ENCODE measurements at regions not wholly inside any gene's neighbourhood (a gene's known extent, or its start where the extent isn't known, plus 50 kb on each side); places are given as distances from the start of the nearest gene placed in this dataset.

DNA sequence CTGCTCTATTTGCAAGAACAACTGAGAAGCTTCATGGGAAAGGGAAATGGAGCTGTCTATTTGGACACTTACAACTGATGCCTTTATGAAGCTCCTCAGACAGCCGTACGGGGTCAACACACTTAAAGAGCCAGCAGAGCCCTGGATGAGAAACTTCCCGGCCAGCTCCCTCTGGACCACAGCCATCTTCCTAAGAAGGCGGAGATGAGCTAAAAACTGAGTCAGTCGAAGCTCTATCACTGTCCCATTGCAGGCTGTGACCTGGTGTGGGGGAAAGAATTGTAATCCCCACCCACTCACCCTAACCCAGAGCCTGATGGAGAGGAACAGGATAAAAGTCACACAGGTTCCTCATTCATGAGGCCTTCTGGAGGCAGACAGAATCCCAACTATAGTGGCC, 360.4 kb upstream of the JARID2 start:
- H3K4me1 ChIP-seq (ENCODE audit: control insufficient read depth, extremely low read depth, insufficient read depth, low read length) = no peaks in the 10 kb centered on the region
- H2AFZ ChIP-seq (ENCODE audit: low read length) = no peak overlapping the region
- no peak overlapping the region for H3K27ac ChIP-seq (ENCODE audit: insufficient read depth, low read length)
- no peaks in the 10 kb centered on the region for H4K20me1 ChIP-seq (ENCODE audit: control insufficient read depth, extremely low read depth, insufficient read depth, low read length)
- H3K4me3 ChIP-seq (replicated peaks in 1 of 4; ENCODE audit: control extremely low read depth in 1 of 4, insufficient read depth in 1 of 4, low read depth in 3 of 4, low read length in 4 of 4) = no peak overlapping the region
- no peaks in the 10 kb centered on the region for H3K9me3 ChIP-seq (ENCODE audit: control insufficient read depth, insufficient read depth, low read depth, low read length)
- TF ChIP-seq EZH2 (IDR thresholded peaks at IDR 0.05; ENCODE audit: low read length, missing control alignments) = no peak
- no peak for TF ChIP-seq CTCF (conservative IDR thresholded peaks at IDR 0.05 in 1 of 2, IDR thresholded peaks at IDR 0.05 in 1 of 2; ENCODE audit: low read depth in 1 of 2, low read length in 2 of 2)
- no peak overlapping the region for H3K9ac ChIP-seq (ENCODE audit: insufficient read depth, low read length)
- no peaks in the 10 kb centered on the region for H3K36me3 ChIP-seq (ENCODE audit: control insufficient read depth, insufficient read depth, low read length)
- H3K27me3 ChIP-seq (ENCODE audit: control insufficient read depth, insufficient read depth, low read length) = no peaks in the 10 kb centered on the region
- H3K4me2 ChIP-seq (ENCODE audit: extremely low read depth, insufficient read depth, low read length) = no peak overlapping the region
- DNase-seq (ENCODE audit: low read depth in 2 of 2) = peak; percentile 19 to 47
- no peaks in the 10 kb centered on the region for H3K79me2 ChIP-seq (ENCODE audit: control insufficient read depth, insufficient read depth, low read length)

DNA sequence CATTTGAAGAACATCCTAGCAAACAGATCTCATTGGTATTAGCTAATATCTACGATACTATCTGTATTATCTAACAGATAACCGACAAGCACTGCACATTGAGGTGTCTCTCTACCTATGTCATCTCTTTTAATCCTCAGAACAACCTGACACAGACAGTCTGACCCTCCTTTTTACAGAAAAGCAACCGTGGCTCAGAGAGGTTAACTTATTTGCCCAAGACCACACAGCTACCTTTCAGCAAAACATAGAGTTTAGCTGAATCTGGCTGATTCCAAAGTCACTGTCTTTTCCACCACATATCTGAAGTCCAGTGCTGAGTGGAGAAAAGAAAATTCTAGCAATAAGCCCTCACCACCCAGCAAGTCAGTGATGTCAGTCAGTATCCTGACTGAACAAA, 358.7 kb upstream of the JARID2 start:
- no peak overlapping the region for H2AFZ ChIP-seq (ENCODE audit: low read length)
- H3K79me2 ChIP-seq (ENCODE audit: control insufficient read depth, insufficient read depth, low read length) = no peaks in the 10 kb centered on the region
- H3K9ac ChIP-seq (ENCODE audit: insufficient read depth, low read length) = no peak overlapping the region
- H3K27me3 ChIP-seq (ENCODE audit: control insufficient read depth, insufficient read depth, low read length) = no peaks in the 10 kb centered on the region
- H3K9me3 ChIP-seq (ENCODE audit: control insufficient read depth, insufficient read depth, low read depth, low read length) = no peaks in the 10 kb centered on the region
- H3K27ac ChIP-seq (ENCODE audit: insufficient read depth, low read length) = no peak overlapping the region
- no peaks in the 10 kb centered on the region for H4K20me1 ChIP-seq (ENCODE audit: control insufficient read depth, extremely low read depth, insufficient read depth, low read length)
- DNase-seq (ENCODE audit: low read depth in 2 of 2) = no peak
- no peak overlapping the region for H3K4me3 ChIP-seq (replicated peaks in 1 of 4; ENCODE audit: control extremely low read depth in 1 of 4, insufficient read depth in 1 of 4, low read depth in 3 of 4, low read length in 4 of 4)
- TF ChIP-seq CTCF (conservative IDR thresholded peaks at IDR 0.05 in 1 of 2, IDR thresholded peaks at IDR 0.05 in 1 of 2; ENCODE audit: low read depth in 1 of 2, low read length in 2 of 2) (no peak), EZH2 (IDR thresholded peaks at IDR 0.05; ENCODE audit: low read length, missing control alignments) (no peak)
- no peak overlapping the region for H3K4me2 ChIP-seq (ENCODE audit: extremely low read depth, insufficient read depth, low read length)
- H3K36me3 ChIP-seq (ENCODE audit: control insufficient read depth, insufficient read depth, low read length) = no peaks in the 10 kb centered on the region
- no peaks in the 10 kb centered on the region for H3K4me1 ChIP-seq (ENCODE audit: control insufficient read depth, extremely low read depth, insufficient read depth, low read length)

DNA sequence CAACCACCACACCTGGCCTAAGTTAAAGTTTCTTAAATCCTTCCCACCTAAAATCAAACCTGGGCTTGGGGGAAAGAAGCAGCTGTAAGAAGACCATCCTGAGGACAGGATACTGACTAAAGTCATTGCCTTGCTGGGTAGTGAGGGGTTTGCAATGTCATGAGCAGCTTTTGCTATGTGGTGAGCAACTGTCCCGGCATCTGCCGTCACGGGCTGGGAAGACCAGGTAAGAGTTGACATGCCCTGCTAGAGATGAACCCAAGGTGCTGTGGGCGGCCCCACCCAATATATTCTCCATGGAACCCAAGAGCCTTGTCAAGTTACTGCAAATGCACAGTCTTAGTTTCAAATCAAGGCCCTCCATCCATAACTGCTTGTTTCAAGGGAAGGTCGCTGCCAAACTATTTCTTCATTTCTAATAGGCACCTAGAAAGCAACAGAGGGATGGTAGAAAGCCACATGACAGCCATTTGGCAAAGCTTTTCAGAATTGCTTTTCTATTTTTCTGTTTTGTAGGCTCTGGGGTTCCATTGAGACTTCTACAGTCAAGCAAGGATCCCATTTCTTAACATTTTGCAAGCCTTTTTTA, 357.8 kb upstream of the JARID2 start:
- Histone ChIP-seq H3K36me3 (ENCODE audit: control insufficient read depth, insufficient read depth, low read length) (no peaks in the 10 kb centered on the region), H3K27ac (ENCODE audit: insufficient read depth, low read length) (no peak overlapping the region), H4K20me1 (ENCODE audit: control insufficient read depth, extremely low read depth, insufficient read depth, low read length) (no peaks in the 10 kb centered on the region), H3K4me3 (replicated peaks in 1 of 4; ENCODE audit: control extremely low read depth in 1 of 4, insufficient read depth in 1 of 4, low read depth in 3 of 4, low read length in 4 of 4) (no peak overlapping the region), H2AFZ (ENCODE audit: low read length) (no peak overlapping the region), H3K9ac (ENCODE audit: insufficient read depth, low read length) (no peak overlapping the region), H3K4me1 (ENCODE audit: control insufficient read depth, extremely low read depth, insufficient read depth, low read length) (no peaks in the 10 kb centered on the region), H3K79me2 (ENCODE audit: control insufficient read depth, insufficient read depth, low read length) (no peaks in the 10 kb centered on the region), H3K4me2 (ENCODE audit: extremely low read depth, insufficient read depth, low read length) (no peak overlapping the region), H3K9me3 (ENCODE audit: control insufficient read depth, insufficient read depth, low read depth, low read length) (no peaks in the 10 kb centered on the region), H3K27me3 (ENCODE audit: control insufficient read depth, insufficient read depth, low read length) (no peaks in the 10 kb centered on the region)
- TF ChIP-seq CTCF (conservative IDR thresholded peaks at IDR 0.05 in 1 of 2, IDR thresholded peaks at IDR 0.05 in 1 of 2; ENCODE audit: low read depth in 1 of 2, low read length in 2 of 2) (no peak), EZH2 (IDR thresholded peaks at IDR 0.05; ENCODE audit: low read length, missing control alignments) (no peak)
- no peak for DNase-seq (ENCODE audit: low read depth in 2 of 2)
